OCI-LY3 (cell line): ENCODE measurements at regions not wholly inside any gene's neighbourhood (a gene's known extent, or its start where the extent isn't known, plus 50 kb on each side); places are given as distances from the start of the nearest gene placed in this dataset.

ENCODE experiments used
- EZH2phosphoT487 ChIP-seq: fragments of 200-600 bp; shearing (Covaris generic); IDR thresholded peaks from 2 replicates; pipeline ENCODE4 v1.6.1; 2018; ENCODE audit warnings: antibody characterized with exemption, mixed run types, low read depth
- TF ChIP-seq, protein P1 (sequence below): fragments of 200-600, 300-600 bp; sonication (generic); IDR thresholded peaks from 2 replicates; pipeline ENCODE4 v1.5.1; 2014; ENCODE audit warnings: antibody characterized with exemption, low read length, low read depth

DNA sequence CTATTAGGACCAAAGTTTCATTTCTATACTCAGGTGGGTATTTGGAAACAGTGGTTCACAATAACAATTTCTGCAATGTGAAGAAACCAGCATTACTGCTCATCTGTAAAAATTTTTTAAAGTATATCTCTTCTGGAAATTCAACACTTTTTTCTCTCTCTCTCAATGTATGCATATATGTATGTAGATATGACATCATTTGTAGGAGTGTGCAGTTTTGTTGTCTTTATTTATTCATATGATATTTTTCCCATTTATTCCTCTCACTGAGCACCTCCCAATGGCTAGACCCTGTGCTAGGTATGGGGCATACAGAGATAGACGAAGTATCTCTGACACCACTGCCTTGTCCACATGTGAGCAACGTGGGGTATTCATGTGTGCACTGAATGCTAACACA lies 58.3 kb downstream of the RDH14 start:
- TF ChIP-seq, protein P1, sequence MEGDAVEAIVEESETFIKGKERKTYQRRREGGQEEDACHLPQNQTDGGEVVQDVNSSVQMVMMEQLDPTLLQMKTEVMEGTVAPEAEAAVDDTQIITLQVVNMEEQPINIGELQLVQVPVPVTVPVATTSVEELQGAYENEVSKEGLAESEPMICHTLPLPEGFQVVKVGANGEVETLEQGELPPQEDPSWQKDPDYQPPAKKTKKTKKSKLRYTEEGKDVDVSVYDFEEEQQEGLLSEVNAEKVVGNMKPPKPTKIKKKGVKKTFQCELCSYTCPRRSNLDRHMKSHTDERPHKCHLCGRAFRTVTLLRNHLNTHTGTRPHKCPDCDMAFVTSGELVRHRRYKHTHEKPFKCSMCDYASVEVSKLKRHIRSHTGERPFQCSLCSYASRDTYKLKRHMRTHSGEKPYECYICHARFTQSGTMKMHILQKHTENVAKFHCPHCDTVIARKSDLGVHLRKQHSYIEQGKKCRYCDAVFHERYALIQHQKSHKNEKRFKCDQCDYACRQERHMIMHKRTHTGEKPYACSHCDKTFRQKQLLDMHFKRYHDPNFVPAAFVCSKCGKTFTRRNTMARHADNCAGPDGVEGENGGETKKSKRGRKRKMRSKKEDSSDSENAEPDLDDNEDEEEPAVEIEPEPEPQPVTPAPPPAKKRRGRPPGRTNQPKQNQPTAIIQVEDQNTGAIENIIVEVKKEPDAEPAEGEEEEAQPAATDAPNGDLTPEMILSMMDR, result no peak
- no peak for TF ChIP-seq EZH2phosphoT487
